IMR-90 (cell line): ENCODE measurements at regions not wholly inside any gene's neighbourhood (a gene's known extent, or its start where the extent isn't known, plus 50 kb on each side); places are given as distances from the start of the nearest gene placed in this dataset.

Experiments
- ATAC-seq: fragments of 200-7000 bp; cut with Tn5 transposase; 2 replicates; pipeline ENCODE4 v1.9.1; 2020; ENCODE audit warnings: low read depth, mild to moderate bottlenecking, moderate library complexity
- BruUV-seq: library from RNA; stranded (reverse); fragments of 400-500 nt; replicated peaks from 2 replicates; lab custom pipeline; 2021; lab: Mats Ljungman, UMichigan
- CTCF ChIA-PET: fragments of 300-600 bp; formaldehyde crosslinking; extraction: SDS; loops from one replicate; lab custom pipeline; 2021; ENCODE audit warnings: antibody characterized with exemption; lab: Yijun Ruan, JAX
- POLR2A ChIA-PET: fragments of 300-600 bp; sonication (Branson Sonifier 250); formaldehyde crosslinking; loops from one replicate; lab custom pipeline; 2022; ENCODE audit warnings: antibody characterized with exemption; ENCODE audit not compliant: unreplicated experiment; lab: Charles Lee
- DNase-seq: peaks from one replicate; pipeline ENCODE4 v3.0.0; 2013
- H2AFZ ChIP-seq: replicated peaks from 2 replicates; pipeline ENCODE3; 2013; ENCODE audit warnings: low read length, mild to moderate bottlenecking; ENCODE audit not compliant: poor library complexity
- H2AK5ac ChIP-seq: 2 replicates; pipeline ENCODE4 v1.6.1; 2013; ENCODE audit warnings: low read depth, low read length, inconsistent platforms
- H2AK9ac ChIP-seq: replicated peaks from 2 replicates; pipeline ENCODE3; 2013; ENCODE audit warnings: mild to moderate bottlenecking, low read depth, low read length, moderate library complexity; ENCODE audit not compliant: poor library complexity
- H2BK120ac ChIP-seq: 2 replicates; pipeline ENCODE4 v1.6.1; 2013; ENCODE audit warnings: low read depth, low read length, inconsistent platforms
- H2BK15ac ChIP-seq: 3 replicates; pipeline ENCODE4 v1.6.1; 2013; ENCODE audit warnings: low read depth, low read length, inconsistent platforms
- H2BK20ac ChIP-seq: 2 replicates; pipeline ENCODE4 v1.6.1; 2013; ENCODE audit warnings: low read depth, mild to moderate bottlenecking, inconsistent platforms, low read length, moderate library complexity
- H2BK5ac ChIP-seq: 2 replicates; pipeline ENCODE4 v1.6.1; 2013; ENCODE audit warnings: mild to moderate bottlenecking, low read depth, low read length, inconsistent platforms; ENCODE audit not compliant: poor library complexity, severe bottlenecking
- H3K14ac ChIP-seq: replicated peaks from 2 replicates; pipeline ENCODE4 v1.6.1; 2013; ENCODE audit warnings: low read depth, low read length, inconsistent platforms
- H3K18ac ChIP-seq: 2 replicates; pipeline ENCODE4 v1.6.1; 2013; ENCODE audit warnings: low read depth, low read length, control low read depth
- H3K23ac ChIP-seq: 2 replicates; pipeline ENCODE4 v1.6.1; 2013; ENCODE audit warnings: low read depth, low read length, inconsistent platforms
- H3K27ac ChIP-seq: 2 replicates; pipeline ENCODE4 v1.5.1; 2013; ENCODE audit warnings: mild to moderate bottlenecking, control low read depth, low read length; ENCODE audit not compliant: insufficient read depth
- H3K27me3 ChIP-seq: 2 replicates; pipeline ENCODE4 v1.6.1; 2013; ENCODE audit warnings: low read length; ENCODE audit not compliant: control insufficient read depth, insufficient read depth
- H3K36me3 ChIP-seq: 2 replicates; pipeline ENCODE4 v1.6.1; 2013; ENCODE audit warnings: low read length, mixed read lengths; ENCODE audit not compliant: control insufficient read depth, insufficient read depth
- H3K4ac ChIP-seq: 2 replicates; pipeline ENCODE4 v1.6.1; 2013; ENCODE audit warnings: low read depth, low read length, inconsistent platforms
- H3K4me1 ChIP-seq: 2 replicates; pipeline ENCODE4 v1.6.1; 2013; ENCODE audit warnings: low read length, mixed read lengths; ENCODE audit not compliant: control insufficient read depth, insufficient read depth
- H3K4me2 ChIP-seq: 2 replicates; pipeline ENCODE4 v1.6.1; 2013; ENCODE audit warnings: low read depth, mild to moderate bottlenecking, control low read depth, low read length, moderate library complexity
- H3K4me3 ChIP-seq: 2 replicates; pipeline ENCODE4 v1.5.1; 2013; ENCODE audit warnings: low read depth, mild to moderate bottlenecking, control low read depth, low read length, moderate library complexity; ENCODE audit not compliant: insufficient read depth
- H3K56ac ChIP-seq: 2 replicates; pipeline ENCODE4 v1.6.1; 2013; ENCODE audit warnings: low read length, inconsistent platforms; ENCODE audit not compliant: insufficient read depth; ENCODE audit errors: extremely low read depth
- H3K79me1 ChIP-seq, 2 experiments: 2 replicates each; pipeline ENCODE4 v1.6.1; 2013; ENCODE audit warnings: low read length in 2 of 2, inconsistent platforms in 1 of 2, low read depth in 1 of 2
- H3K9ac ChIP-seq: 2 replicates; pipeline ENCODE4 v1.6.1; 2013; ENCODE audit warnings: low read depth, low read length, control low read depth
- H3K9me1 ChIP-seq: 2 replicates; pipeline ENCODE4 v1.6.1; 2013; ENCODE audit warnings: low read length, inconsistent platforms; ENCODE audit not compliant: insufficient read depth
- H3K9me3 ChIP-seq: 2 replicates; pipeline ENCODE4 v1.6.1; 2013; ENCODE audit warnings: low read length; ENCODE audit not compliant: control insufficient read depth, insufficient read depth
- H4K20me1 ChIP-seq: 2 replicates; pipeline ENCODE4 v1.6.1; 2013; ENCODE audit warnings: low read length, inconsistent platforms; ENCODE audit not compliant: insufficient read depth
- H4K5ac ChIP-seq: 2 replicates; pipeline ENCODE4 v1.6.1; 2013; ENCODE audit warnings: mild to moderate bottlenecking, low read depth, low read length, control low read depth
- H4K8ac ChIP-seq, 2 experiments: 2 replicates each; pipeline ENCODE4 v1.6.1; 2013; ENCODE audit warnings: low read depth in 2 of 2, low read length in 2 of 2, control low read depth in 1 of 2, inconsistent platforms in 1 of 2
- H4K91ac ChIP-seq: 2 replicates; pipeline ENCODE4 v1.6.1; 2013; ENCODE audit warnings: low read depth, low read length, inconsistent platforms; ENCODE audit not compliant: insufficient read depth
- CHD1 ChIP-seq: IDR thresholded peaks from 2 replicates; pipeline ENCODE4 v1.6.1; 2012; ENCODE audit warnings: low read depth, low read length, improper control_type of control experiment
- WGBS, 2 experiments: methylation state at CpG; one replicate each; pipeline versions ENCODE4 v1.1.5 to v1.1.7; 2013; ENCODE audit warnings: missing lambda C conversion rate in 2 of 2; ENCODE audit not compliant: insufficient read length in 1 of 2; ENCODE audit errors: extremely low coverage in 2 of 2; 5-methylcytosine and 5-hydroxymethylcytosine counted together
- dilution Hi-C: fragments of 300-500 bp; cut with HindIII; formaldehyde crosslinking; loops from one replicate; pipeline ENCODE4 v1.14.3; 2018; ENCODE audit warnings: low sequenced_read_pairs; ENCODE audit not compliant: unreplicated experiment
- in situ Hi-C: fragments of 300-500 bp; cut with MboI; formaldehyde crosslinking; loops from 3 replicates; pipeline ENCODE4 v1.14.3; 2019; ENCODE audit warnings: low sequenced_read_pairs, inconsistent platforms, mixed read lengths
- intact Hi-C: fragments of 100-400 bp; cut with micrococcal nuclease; formaldehyde crosslinking; loops from 2 replicates; pipeline ENCODE4 v1.10.0; 2022

DNA sequence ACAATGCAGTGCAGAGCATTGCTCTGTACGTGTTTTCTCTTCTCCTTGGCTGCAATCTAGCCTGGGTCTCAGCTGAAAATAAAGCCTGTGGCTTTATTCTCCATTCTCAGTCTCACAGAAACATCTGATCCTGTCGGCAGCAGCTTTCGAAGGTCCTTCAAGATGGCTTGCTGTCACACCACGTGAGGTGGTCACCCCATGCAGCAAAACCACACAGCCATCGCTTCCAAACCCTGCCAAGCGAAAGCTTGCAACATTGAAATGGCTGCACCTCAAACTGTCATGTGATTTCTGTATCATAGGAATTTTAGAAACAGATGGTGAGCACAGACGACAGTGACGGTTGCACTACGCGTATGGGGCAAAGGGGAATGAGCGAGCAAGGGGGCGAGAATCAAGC lies 98.5 kb upstream of the SMARCA2 start:
- in situ Hi-C loops (no loop called here), dilution Hi-C loops (no loop called here), intact Hi-C loops (no loop called here)
- Histone ChIP-seq H4K20me1 (no peaks in the 10 kb centered on the region), H3K9ac (no peak overlapping the region), H3K9me3 (no peaks in the 10 kb centered on the region), H3K4me1 (no peaks in the 10 kb centered on the region), H2AK9ac (no peak overlapping the region), H3K4me2 (peak overlapping the region; percentile 52), H3K36me3 (no peaks in the 10 kb centered on the region), H3K9me1 (no peaks in the 10 kb centered on the region), H4K5ac (no peak overlapping the region), H2BK120ac (no peak overlapping the region), H3K18ac (no peak overlapping the region), H3K56ac (no peak overlapping the region), H3K23ac (no peak overlapping the region), H4K8ac (no peak overlapping the region), H4K91ac (no peak overlapping the region), H2AK5ac (no peak overlapping the region), H2BK15ac (no peak overlapping the region), H3K27ac (no peak overlapping the region), H2AFZ (no peak overlapping the region), H3K79me1 (no peaks in the 10 kb centered on the region), H3K4ac (no peak overlapping the region), H3K14ac (no peak overlapping the region), H3K4me3 (no peak overlapping the region), H2BK20ac (no peak overlapping the region), H2BK5ac (no peak overlapping the region), H3K27me3 (no peaks in the 10 kb centered on the region)
- BruUV-seq = no TSS peak
- 21% methylated on average over 7 of the region's 12 CpGs; no CpG with 5 or more reads in 1 of the 2 experiments for WGBS, 2 experiments
- no peak for ATAC-seq
- TF ChIP-seq CHD1 = no peak
- no peak for DNase-seq
- ChIA-PET POLR2A (no interaction called here), CTCF (no interaction called here)
